Head of caudate nucleus (tissue), 42 donors: ENCODE measurements at regions not wholly inside any gene's neighbourhood (a gene's known extent, or its start where the extent isn't known, plus 50 kb on each side); places are given as distances from the start of the nearest gene placed in this dataset.
A peak's percentile ranks its signal among the peaks of the same experiment; 100 is the strongest.

Source experiments
- DNase-seq, 42 donors: peaks; one replicate each; pipeline versions ENCODE4 v3.0.0 to v3.0.0-alpha.2; 2020 to 2021; ENCODE audit warnings: mixed read lengths in 7 of 42
- intact Hi-C: fragments of 100-400 bp; cut with DNase I; formaldehyde crosslinking; loops from one replicate; pipeline ENCODE4 v1.15.0; 2022

DNA sequence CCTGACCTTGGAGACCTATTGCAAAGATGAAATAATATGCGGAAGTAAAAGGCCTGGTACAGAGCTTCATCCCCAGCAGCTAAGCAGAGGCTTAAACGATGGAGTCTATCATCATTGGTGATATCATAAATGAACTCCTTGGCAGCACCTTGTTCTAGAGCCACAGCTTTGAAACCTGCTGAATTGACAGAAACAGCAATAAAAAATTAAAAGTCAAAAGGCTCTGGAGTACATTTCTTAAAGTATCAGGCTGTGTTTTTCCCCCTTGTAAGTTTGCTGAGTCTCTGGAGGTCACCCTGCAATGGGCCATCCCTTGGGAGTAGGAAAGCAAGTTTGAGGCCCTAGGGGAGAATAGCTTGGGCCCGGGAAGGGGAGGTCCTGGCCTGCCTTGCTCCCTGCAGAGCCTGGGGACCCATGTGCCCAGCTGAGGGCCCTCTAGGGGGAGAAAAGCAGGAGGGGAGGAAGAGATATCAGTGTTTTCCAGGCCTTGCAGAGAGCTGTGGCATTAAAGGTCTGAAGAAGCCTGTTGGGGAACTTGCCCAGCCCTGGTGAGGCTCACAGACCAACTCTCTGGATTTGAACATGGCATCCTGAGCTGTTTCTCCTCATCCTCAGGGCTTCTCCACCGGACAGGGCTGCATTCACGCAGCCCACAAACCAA is 416.1 kb downstream of the ZNF536 start:
- peak in 2 of 42 donors; percentile 3 to 13 for DNase-seq
- intact Hi-C loops = no loop called here

GRCh38 chr19:30785458-30786137 is 413.4 kb downstream of the ZNF536 start:
- intact Hi-C loops = no loop called here
- no peak for DNase-seq

DNA sequence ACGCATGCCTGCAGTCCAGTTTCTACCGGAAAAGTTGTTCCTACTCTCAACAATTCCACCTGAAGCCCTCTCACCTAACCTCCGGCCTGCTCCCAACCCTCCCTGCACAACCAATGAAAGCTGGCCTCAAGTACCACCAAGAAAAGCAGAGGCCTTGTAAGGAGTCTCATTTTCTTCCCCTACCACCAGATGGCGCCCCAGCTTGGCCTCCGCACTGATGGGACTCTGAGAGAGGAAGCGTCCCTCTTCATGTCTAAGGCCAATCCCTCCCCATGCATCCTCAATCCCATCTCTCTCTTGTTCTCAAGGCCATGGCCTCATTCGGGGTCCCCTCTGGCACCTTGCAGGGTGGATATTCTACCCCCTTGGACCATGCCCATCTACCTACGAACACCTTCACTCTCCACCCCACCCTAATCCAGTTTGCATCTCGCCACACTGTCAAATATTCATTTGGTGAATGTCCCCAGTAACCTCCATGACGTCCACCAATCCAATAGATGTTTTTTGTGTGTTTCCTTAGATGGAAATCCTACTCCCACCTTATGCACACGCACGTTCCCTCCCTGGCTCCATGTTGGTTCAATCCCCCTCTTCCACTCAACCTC is 412.8 kb downstream of the ZNF536 start:
- peak in 41 of 42 donors; percentile 24 to 82 (median 57) for DNase-seq
- intact Hi-C loops = no loop called here

DNA sequence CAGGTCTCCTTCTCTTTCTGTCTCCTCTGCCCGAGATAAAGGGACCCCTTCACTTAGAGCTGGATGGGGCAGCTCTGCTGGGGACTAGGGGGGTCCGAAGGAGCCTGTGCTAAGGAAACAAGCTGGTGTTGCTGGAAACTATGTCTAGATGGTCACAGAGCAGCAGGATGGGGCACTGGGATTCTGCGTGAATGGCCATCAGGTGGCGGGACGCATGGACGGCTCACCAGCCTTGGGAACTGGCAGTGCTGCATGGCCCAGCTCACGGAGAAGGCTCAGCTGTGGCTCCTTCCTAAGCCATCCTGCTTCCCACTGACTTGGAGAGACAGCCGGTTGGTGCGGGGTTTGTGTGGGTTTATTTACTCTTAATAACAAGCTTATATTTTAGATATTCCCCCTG is 411.8 kb downstream of the ZNF536 start:
- DNase-seq = peak in 1 of 42 donors; percentile 29
- intact Hi-C loops = no loop called here

- no peak for DNase-seq
- intact Hi-C loops = no loop called here
Observed at GRCh38 chr19:30783212-30783611, 411.0 kb downstream of the ZNF536 start.

DNA sequence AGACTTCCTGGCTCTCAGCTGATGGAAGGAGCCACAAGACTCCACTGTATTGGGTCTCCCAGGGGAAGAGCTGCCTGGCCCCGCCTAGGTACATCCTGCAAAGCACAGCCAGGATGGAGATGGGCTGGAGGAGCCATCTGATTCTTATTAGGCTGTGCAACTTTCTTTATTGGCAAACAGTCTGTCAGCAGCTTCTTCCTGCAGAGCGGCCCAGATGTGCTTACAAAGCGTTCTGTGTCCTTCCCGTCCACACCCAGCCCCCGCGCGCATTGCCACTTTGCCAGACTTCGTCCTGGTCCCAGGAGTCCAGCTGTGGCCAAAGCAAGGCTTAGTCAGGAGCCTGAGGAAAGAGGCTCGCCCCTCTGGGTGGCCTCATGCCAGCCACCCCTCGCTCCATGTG is 409.3 kb downstream of the ZNF536 start:
- intact Hi-C loops = no loop called here
- DNase-seq = peak in 1 of 42 donors; percentile 12

GRCh38 chr19:30781047-30781446 is 408.9 kb downstream of the ZNF536 start:
- intact Hi-C loops = no loop called here

GRCh38 chr19:30780456-30780855 is 408.3 kb downstream of the ZNF536 start:
- DNase-seq = no peak
- intact Hi-C loops = no loop called here

More at GRCh38 chr19:30781047-30781446, 408.9 kb downstream of the ZNF536 start:
- DNase-seq = no peak

GRCh38 chr19:30780032-30780431 is 407.8 kb downstream of the ZNF536 start:
- no peak for DNase-seq
- intact Hi-C loops = no loop called here

- DNase-seq = no peak
- intact Hi-C loops = no loop called here
Observed at GRCh38 chr19:30778961-30779715, 407.0 kb downstream of the ZNF536 start.

- intact Hi-C loops = no loop called here
- no peak for DNase-seq
Observed at GRCh38 chr19:30778061-30778460, 405.9 kb downstream of the ZNF536 start.

DNA sequence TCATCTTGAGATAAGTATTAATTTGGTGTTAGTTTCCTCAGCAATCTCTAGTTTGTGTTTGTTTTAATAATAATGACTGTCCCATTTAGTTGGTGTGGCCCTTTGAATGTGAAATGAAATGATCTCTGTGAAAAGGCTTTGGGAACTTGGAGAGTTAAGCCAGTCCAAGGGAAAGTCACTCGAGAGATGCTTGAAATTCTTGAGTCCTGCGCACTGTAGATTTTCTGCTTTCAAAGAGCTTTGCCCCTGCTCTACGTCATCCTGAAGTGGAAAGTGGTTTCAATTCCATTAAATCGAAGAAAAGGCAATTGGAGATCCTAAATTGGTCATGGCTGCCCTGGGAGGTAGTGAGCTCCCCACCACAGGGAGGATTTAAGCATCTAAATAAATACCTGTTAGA is 403.8 kb downstream of the ZNF536 start:
- intact Hi-C loops = no loop called here
- no peak for DNase-seq

GRCh38 chr19:30774252-30774766 is 402.1 kb downstream of the ZNF536 start:
- intact Hi-C loops = no loop called here
- no peak for DNase-seq

DNA sequence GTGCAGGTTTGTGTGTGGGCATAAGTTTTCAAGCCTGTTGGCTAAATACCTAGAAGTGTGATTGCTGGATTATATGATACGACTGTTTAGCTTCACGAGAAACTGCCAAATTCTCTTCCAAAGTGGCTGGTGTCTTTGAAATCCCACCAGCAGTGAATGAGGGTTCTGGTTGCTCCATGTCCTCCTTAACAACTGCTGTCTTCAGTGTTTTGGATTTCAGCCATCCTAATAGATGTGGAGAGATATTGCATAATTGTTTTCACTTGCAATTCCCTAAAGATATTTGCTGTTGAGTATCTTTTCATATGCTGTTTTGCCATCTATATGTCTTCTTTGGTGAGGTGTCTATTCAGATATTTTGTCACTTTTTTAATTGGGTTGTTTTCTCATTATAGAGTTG is 390.5 kb downstream of the ZNF536 start:
- intact Hi-C loops = no loop called here
- no peak for DNase-seq

- DNase-seq = no peak
- intact Hi-C loops = no loop called here
Observed at GRCh38 chr19:30760014-30760413, 387.8 kb downstream of the ZNF536 start.

GRCh38 chr19:30757837-30758617 is 385.8 kb downstream of the ZNF536 start:
- DNase-seq = no peak
- intact Hi-C loops = no loop called here

DNA sequence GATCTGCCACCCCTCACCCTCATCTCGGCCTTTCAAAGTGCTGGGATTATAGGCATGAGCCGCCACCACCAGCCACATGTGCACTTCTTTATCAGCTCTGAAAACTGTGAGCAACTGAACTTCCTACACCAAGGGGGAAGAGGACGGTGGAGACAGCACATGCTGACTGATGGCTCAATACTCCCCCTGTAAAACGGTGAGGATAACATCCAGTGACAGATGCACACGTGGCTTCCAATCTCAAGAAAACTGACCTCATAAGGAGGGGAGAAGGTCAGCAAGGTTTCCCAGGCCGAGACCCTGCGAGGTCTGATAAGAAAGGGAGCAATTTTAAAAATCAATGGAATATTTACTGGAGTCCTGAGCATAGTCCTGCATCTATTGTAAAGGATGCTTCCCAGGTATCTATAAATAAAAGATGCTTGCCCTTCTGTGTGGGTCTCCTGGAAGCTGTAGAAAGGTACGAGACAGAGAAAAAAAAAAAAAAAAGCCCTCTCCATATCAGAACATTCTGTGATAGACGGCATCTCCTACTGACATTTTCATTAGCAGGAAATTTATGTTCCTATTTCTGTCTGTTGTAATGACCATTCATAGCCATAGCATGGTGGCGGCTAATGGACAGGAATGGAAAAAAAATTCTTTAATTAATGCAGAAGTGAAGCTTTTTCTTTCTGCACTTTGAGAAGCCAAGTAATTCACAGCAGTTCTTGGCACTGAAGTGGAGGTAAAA is 385.1 kb downstream of the ZNF536 start:
- intact Hi-C loops = no loop called here
- DNase-seq = no peak

DNA sequence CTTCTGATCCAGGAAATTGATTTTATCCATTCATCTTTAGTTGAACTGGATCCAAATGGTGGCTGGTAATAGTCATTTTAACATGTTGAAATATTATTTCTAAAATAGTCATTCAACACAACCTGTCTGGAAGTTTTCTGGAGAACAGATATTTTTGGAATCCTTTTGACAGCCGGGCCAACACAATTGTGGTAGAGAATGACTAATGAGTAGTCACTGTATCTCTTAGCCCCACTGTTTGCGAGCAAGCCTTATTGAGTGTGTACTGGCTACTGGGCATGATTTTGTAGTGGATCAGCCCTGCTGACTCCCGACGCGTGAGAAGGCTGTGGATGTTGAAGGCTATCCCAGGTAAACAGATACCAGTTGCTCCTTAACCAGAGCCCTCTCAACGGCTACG is 383.4 kb downstream of the ZNF536 start:
- DNase-seq = peak in 5 of 42 donors; percentile 21 to 70 (median 40)
- intact Hi-C loops = no loop called here
